ENCODE measurements at regions not wholly inside any gene's neighbourhood (a gene's known extent, or its start where the extent isn't known, plus 50 kb on each side); places are given as distances from the start of the nearest gene placed in this dataset.

DNA sequence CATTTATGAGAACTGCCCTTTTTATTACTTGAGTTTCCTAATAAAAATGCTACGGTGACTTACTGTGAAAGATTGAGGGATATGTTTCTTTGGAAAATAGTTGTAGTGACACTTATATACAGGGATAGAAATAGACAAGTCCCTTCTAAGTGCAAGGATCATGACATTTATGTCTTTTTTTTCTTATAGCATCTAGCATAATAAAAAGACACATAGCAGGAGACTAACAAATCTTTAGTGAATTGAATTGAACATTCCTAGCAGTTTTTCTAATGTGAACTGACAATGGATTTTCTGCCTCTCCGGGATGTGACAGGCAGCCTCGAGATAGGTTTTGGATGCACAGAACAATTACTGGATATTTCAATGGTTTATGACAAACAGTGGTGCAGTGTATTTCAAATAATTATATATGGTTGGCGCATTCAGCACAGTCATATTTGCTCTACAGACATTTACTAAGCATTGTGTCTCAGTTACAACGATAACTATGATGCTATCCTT is 562.8 kb downstream of the ADCYAP1 start:
- TF ChIP-seq, protein P1, sequence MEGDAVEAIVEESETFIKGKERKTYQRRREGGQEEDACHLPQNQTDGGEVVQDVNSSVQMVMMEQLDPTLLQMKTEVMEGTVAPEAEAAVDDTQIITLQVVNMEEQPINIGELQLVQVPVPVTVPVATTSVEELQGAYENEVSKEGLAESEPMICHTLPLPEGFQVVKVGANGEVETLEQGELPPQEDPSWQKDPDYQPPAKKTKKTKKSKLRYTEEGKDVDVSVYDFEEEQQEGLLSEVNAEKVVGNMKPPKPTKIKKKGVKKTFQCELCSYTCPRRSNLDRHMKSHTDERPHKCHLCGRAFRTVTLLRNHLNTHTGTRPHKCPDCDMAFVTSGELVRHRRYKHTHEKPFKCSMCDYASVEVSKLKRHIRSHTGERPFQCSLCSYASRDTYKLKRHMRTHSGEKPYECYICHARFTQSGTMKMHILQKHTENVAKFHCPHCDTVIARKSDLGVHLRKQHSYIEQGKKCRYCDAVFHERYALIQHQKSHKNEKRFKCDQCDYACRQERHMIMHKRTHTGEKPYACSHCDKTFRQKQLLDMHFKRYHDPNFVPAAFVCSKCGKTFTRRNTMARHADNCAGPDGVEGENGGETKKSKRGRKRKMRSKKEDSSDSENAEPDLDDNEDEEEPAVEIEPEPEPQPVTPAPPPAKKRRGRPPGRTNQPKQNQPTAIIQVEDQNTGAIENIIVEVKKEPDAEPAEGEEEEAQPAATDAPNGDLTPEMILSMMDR (IDR thresholded peaks at IDR 0.05), result no peak
- TF ChIP-seq POLR2AphosphoS5 (IDR thresholded peaks at IDR 0.05; ENCODE audit: insufficient read depth in 1 of 2, low read depth in 1 of 2), result no peak
- no peak for TF ChIP-seq POLR2A (IDR thresholded peaks at IDR 0.05)
